DMS79 treated with DMSO at 0.1 percent for 48 hours (cell line): ENCODE measurements at regions not wholly inside any gene's neighbourhood (a gene's known extent, or its start where the extent isn't known, plus 50 kb on each side); places are given as distances from the start of the nearest gene placed in this dataset.

ENCODE experiments used
- DNase-seq: peaks from one replicate; lab custom pipeline; 2025; lab: John Stamatoyannopoulos, UW

DNA sequence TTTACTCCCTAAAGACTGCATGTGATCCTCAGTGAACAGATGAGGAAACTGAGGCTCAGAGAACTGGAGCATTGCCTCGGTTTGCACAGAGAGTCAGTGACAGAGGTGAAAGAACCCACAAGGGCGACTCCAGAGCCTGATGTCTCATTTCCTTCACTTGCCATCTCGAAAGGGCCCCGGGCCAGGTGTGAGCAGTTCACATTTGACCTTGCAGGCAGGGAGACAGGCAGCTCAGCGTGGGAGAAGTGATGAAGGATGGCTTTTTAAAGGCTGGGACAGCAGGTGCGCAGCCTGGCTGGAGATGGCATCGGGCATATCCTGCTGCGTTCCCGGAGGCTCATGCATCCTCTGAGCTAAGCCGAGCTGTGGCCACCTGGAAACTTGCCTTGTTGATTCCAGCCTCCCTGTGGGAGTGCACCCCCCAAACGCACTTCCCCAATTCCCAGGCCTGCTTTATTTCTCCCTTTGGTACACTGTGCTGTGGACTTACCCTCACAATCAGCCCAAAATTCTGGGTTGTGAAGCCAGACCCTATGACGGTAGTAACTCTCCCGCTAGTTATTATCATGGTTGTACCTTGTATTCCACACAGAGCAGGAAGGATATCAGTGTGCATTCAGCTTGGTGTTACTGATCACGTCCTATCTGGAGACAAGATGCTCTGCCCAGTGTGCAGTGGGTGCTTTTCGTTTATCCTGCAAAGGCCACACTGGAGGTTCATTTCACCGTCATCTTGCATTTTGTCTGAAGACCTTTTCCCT is 753.2 kb upstream of the EEF2KMT start:
- DNase-seq: no peak

GRCh38 chr16:5845046-5845445 is 747.5 kb upstream of the EEF2KMT start:
- DNase-seq: no peak

GRCh38 chr16:5841974-5842373 is 744.4 kb upstream of the EEF2KMT start:
- DNase-seq: peak; percentile 38

DNA sequence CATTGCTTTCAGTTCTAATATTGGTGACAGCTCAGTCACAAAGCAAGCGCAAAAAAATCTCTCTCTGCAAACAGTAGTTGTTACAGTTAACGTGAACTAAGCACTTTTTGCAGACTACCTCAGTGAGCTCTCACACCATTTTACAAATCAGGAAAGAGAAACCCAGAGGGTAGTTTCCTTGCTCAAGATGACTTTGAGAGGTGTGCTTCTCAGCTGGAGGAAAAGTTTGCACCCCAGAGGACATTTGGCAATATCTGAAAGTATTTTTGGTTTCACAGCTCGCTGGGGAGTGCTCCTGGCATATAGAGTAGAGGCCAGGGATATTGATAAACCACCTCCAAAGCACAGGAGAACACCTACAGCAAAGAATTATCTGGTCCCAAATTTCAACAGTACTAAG is 741.1 kb upstream of the EEF2KMT start:
- DNase-seq: no peak

DNA sequence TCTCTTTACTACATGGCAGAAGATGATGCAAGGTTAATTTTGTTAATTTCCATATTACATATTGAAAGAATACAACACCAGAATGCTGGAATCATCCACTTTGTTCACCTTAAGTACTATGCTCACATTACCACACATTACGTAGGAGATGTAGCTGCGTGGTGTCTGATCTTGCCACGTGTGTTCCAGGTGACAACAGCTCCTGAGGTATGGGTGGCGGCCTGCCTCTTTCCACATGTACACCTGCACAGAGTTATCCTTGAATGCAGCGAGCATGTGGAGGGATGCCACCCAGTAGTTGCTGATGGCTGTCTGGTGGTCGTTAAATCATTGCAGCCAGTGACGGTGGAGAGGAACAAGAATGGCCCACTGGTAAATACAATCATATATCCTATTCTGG is 740.5 kb upstream of the EEF2KMT start:
- DNase-seq: no peak

DNA sequence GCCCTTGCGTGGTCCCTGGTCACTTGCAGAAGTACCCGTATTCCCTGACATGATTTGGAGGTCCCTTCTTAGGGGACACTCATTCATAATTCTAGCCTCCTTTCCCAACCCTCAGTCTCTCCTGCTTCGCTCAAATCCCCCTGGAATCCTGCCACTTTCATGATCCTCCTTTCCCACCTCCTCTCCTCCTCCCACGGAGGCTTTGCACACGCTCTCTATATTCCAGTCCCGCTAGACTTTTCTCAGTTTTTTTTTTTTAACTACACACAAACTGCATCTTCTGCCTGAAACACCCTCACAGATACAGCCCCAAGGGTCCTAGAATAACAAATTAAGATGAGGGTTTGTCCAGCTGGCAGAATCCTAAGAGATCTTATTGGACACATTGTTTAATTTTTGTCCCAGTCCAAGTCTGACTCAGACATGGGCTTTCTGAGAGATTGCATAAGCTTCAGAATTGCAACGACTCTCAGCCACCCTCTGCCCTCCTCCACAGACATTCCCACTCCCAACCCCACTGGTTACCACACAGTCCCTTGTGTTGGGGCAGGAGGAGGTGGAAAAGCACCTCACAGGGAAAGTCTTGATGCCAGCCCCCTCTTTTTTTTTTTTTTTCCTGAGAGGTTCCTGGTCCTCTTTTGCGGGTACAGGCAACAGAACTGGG is 739.5 kb upstream of the EEF2KMT start:
- no peak for DNase-seq

DNA sequence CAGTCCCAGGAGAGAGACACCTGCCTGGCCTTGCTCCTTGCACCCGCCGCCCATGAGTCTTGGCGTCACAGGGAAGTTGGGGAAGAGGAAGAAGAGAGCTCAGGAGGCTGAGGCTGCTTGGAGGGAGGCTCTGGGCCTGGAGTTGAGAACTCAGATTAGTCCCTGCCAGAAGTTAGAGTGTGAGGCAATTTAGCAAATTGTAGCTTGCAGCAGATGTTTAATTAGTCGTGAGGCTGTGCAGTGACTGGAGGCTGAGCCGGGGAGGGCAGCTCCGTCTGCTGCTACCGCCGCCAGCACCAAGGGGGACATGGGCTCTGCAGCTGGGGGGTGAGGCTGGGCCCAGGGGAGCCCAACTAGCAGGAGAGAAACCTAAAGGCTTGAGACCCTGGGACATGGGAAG is 738.3 kb upstream of the EEF2KMT start:
- DNase-seq: no peak

- no peak for DNase-seq
Observed at GRCh38 chr16:5826332-5826731, 728.7 kb upstream of the EEF2KMT start.

GRCh38 chr16:5820472-5820871 is 722.9 kb upstream of the EEF2KMT start:
- DNase-seq: no peak

- DNase-seq: no peak
Observed at GRCh38 chr16:5815570-5816237, 718.1 kb upstream of the EEF2KMT start.

GRCh38 chr16:5801396-5801795 is 703.8 kb upstream of the EEF2KMT start:
- DNase-seq: no peak

GRCh38 chr16:5793556-5793955 is 696.0 kb upstream of the EEF2KMT start:
- DNase-seq: no peak

DNA sequence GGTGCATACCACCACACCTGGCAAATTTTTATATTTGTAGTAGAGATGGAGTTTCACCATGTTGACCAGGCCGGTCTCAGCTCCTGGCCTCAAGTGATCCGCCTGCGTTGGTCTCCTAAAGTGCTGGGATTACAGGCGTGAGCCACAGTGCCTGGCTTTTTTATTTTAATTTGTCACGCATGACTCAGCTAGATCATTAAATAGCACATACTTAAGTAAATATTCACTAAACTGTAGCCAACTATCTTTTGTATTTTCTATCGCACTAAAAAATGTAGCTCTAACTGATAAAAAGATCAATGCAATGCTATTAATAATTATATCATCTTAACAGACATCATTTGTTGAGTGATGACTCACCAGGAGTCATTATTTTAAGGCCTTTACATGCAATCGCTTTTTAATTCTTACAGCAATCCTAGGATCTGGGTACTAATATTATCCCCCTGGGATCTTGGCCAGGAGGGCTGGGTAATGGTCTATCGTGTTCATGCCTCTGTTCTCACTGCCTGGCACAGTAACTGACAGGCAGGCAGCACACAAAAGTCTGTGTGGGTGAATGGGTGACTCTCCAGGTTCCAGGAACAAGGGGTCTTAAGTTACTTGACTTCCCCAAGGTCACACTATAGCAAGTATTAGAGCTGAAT is 693.5 kb upstream of the EEF2KMT start:
- peak; percentile 42 for DNase-seq

DNA sequence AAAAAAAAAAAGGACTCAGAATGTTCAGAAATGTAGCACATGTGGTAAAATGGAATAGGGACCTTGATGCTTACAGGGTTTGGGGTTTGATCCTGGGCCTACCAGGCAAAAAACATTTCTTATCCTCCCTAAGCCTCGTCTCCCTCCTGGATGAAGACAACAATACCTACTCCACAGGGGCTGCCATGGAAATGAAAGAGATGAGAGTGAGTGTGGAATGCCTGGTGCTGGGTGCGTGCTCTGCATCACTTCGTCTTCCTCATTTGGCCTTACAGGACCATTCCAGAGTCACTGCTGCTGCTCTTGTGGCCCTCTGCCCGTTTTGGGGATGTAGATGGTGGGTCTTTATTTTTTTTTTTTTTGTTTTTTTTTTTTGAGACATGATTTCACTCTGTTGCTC is 692.9 kb upstream of the EEF2KMT start:
- DNase-seq: no peak

GRCh38 chr16:5789033-5789432 is 691.4 kb upstream of the EEF2KMT start:
- DNase-seq: no peak

- DNase-seq: no peak
Observed at GRCh38 chr16:5781436-5781835, 683.8 kb upstream of the EEF2KMT start.

DNA sequence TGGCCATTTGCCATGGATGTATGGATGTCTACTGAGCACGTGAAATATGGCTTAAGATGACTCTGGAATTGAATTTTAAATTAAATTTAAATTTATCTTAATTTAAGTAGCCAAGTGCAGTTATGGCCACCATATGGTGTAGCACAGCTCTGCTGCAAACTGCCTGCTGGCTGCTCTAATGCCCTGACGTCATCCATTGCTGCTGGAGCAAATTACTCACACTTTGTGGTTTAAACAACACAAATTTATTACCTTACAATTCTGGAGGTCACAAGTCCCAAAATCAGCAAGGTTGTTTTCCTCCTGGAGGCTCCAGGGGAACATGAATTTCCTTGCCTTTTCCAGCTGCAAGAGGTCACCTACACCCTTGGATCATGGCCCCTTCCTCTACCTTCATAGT is 679.3 kb upstream of the EEF2KMT start:
- DNase-seq: no peak

- no peak for DNase-seq
Observed at GRCh38 chr16:5775916-5776315, 678.3 kb upstream of the EEF2KMT start.

DNA sequence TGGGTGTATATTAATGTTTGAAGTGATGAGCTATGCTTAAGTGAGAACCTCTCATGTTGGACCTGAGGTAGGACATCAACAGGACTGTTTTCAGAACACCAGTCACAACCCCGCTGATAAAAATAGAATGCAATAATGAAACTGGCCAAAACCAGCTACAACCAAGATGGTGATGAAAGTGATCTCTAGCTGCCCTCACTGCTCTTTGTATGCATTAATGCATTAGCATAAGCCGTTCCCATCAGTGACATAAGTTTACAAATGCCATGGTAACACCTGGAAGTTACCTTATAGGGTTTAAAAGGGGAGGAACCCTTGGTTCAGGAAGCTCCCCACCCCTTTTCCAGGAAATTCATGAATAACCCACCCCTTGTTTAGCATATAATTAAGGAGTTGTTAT is 672.5 kb upstream of the EEF2KMT start:
- no peak for DNase-seq

GRCh38 chr16:5769513-5769912 is 671.9 kb upstream of the EEF2KMT start:
- DNase-seq: no peak

DNA sequence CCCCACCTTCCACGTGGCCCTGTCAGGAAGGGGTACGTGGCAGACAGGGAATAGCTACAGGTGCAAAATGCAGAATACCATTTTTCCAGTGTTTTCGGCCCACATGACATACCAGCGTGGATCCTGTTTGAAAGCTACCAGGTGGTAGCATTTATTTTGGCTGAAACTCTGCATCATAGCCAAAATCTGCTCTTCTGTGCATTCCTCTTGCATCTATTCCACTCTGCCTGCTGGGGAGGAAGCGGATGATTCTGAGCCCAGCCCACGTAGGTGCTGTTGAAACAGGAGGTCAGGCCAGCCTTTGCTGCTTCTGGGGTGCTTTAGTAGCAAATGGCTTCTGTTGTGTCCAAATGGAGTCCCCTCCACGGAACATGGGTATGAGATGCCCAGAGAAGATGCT is 670.9 kb upstream of the EEF2KMT start:
- no peak for DNase-seq

- DNase-seq: no peak
Observed at GRCh38 chr16:5763176-5763575, 665.6 kb upstream of the EEF2KMT start.

DNA sequence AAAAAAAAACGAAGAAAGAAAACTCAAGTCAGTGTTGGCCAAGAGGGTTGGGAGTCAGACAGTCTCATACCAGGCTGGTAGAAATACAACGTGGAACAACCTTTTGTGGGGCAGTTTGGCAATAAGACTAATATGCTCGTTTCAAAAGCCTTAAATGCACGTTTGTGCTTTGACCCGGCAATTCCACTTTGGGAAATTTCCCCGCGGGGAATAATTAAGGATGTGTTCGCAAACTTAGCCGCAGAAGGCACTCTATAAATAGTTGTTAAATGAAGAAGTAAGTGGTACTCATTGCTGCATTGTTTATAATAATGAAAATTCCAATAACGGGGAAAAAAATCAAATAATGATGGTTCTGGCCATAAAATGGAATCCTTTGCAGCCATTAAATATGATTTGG is 664.8 kb upstream of the EEF2KMT start:
- no peak for DNase-seq
